ENCODE measurements at regions not wholly inside any gene's neighbourhood (a gene's known extent, or its start where the extent isn't known, plus 50 kb on each side); places are given as distances from the start of the nearest gene placed in this dataset.
"Not testable (repeated sequence)": the region's sequence is repeated elsewhere in the genome, so short reads cannot be mapped to it uniquely, and the experiment has no call there.

- not testable (repeated sequence) for H4K8ac ChIP-seq (ENCODE audit: low read depth, low read length); H3K4me1 ChIP-seq (ENCODE audit: control insufficient read depth in 2 of 2, insufficient read depth in 1 of 2, low read depth in 1 of 2, low read length in 2 of 2)
Observed at GRCh38 chr2:114018464-114018863, 128.6 kb downstream of the ACTR3 start.

GRCh38 chr2:114020668-114021067 lies 130.8 kb downstream of the ACTR3 start:
- Histone ChIP-seq H3K14ac (ENCODE audit: low read length) (no peak overlapping the region), H3K9ac (ENCODE audit: low read depth, low read length, poor library complexity) (no peak overlapping the region), H3K27ac (replicated peaks; ENCODE audit: low read length) (no peak overlapping the region), H3K4me1 (ENCODE audit: control insufficient read depth in 2 of 2, insufficient read depth in 1 of 2, low read depth in 1 of 2, low read length in 2 of 2) (no peaks in the 10 kb centered on the region), H3K18ac (ENCODE audit: low read length) (no peak overlapping the region), H3K4ac (ENCODE audit: low read length) (no peak overlapping the region), H2BK120ac (ENCODE audit: low read depth, low read length) (no peak overlapping the region), H4K8ac (ENCODE audit: low read depth, low read length) (no peak overlapping the region), H2AFZ (ENCODE audit: low read length) (no peak overlapping the region), H2BK5ac (ENCODE audit: low read length) (no peak overlapping the region), H2BK12ac (ENCODE audit: low read length) (no peak overlapping the region), H3K79me1 (ENCODE audit: low read depth, low read length) (no peaks in the 10 kb centered on the region), H2BK15ac (ENCODE audit: low read length) (no peak overlapping the region), H3K36me3 (replicated peaks in 1 of 2; ENCODE audit: control insufficient read depth in 2 of 2, insufficient read depth in 2 of 2, low read length in 2 of 2) (no peaks in the 10 kb centered on the region), H2AK5ac (ENCODE audit: low read depth, low read length) (no peak overlapping the region), H3K27me3 (ENCODE audit: control insufficient read depth in 3 of 3, insufficient read depth in 3 of 3, low read depth in 1 of 3, low read length in 3 of 3) (no peaks in the 10 kb centered on the region), H4K91ac (ENCODE audit: low read depth, low read length, poor library complexity) (no peak overlapping the region), H3K9me3 (replicated peaks in 1 of 2; ENCODE audit: control insufficient read depth in 2 of 2, insufficient read depth in 1 of 2, low read depth in 1 of 2, low read length in 2 of 2) (peaks cover 0 to 2% of the 10 kb centered on the region in 2 donors), H3K4me3 (ENCODE audit: low read length in 2 of 2) (no peak overlapping the region), H3K4me2 (ENCODE audit: insufficient read depth, low read length, poor library complexity, severe bottlenecking) (no peak overlapping the region), H3K23ac (ENCODE audit: low read depth, low read length, poor library complexity) (no peak overlapping the region)
- no CpG with 5 or more reads among the region's 2 CpGs for WGBS, 2 donors (ENCODE audit: extremely low coverage in 2 of 2, insufficient read length in 2 of 2, insufficient replicate concordance in 1 of 2)
- no peak for DNase-seq (ENCODE audit: low spot score)

More at GRCh38 chr2:114018464-114018863, 128.6 kb downstream of the ACTR3 start:
- H3K9me3 ChIP-seq (replicated peaks in 1 of 2; ENCODE audit: control insufficient read depth in 2 of 2, insufficient read depth in 1 of 2, low read depth in 1 of 2, low read length in 2 of 2); H3K79me1 ChIP-seq (ENCODE audit: low read depth, low read length); H3K27ac ChIP-seq (replicated peaks; ENCODE audit: low read length); H2BK120ac ChIP-seq (ENCODE audit: low read depth, low read length); H3K27me3 ChIP-seq (ENCODE audit: control insufficient read depth in 3 of 3, insufficient read depth in 3 of 3, low read depth in 1 of 3, low read length in 3 of 3); H2AFZ ChIP-seq (ENCODE audit: low read length); DNase-seq (ENCODE audit: low spot score); H2BK12ac ChIP-seq (ENCODE audit: low read length); H3K36me3 ChIP-seq (replicated peaks in 1 of 2; ENCODE audit: control insufficient read depth in 2 of 2, insufficient read depth in 2 of 2, low read length in 2 of 2); H3K23ac ChIP-seq (ENCODE audit: low read depth, low read length, poor library complexity); H2AK5ac ChIP-seq (ENCODE audit: low read depth, low read length); H4K91ac ChIP-seq (ENCODE audit: low read depth, low read length, poor library complexity); H3K4ac ChIP-seq (ENCODE audit: low read length); H3K4me3 ChIP-seq (ENCODE audit: low read length in 2 of 2); H2BK15ac ChIP-seq (ENCODE audit: low read length); H3K18ac ChIP-seq (ENCODE audit: low read length); H2BK5ac ChIP-seq (ENCODE audit: low read length); H3K14ac ChIP-seq (ENCODE audit: low read length); H3K4me2 ChIP-seq (ENCODE audit: insufficient read depth, low read length, poor library complexity, severe bottlenecking); H3K9ac ChIP-seq (ENCODE audit: low read depth, low read length, poor library complexity): not testable (repeated sequence)
- no CpG with 5 or more reads among the region's 7 CpGs for WGBS, 2 donors (ENCODE audit: extremely low coverage in 2 of 2, insufficient read length in 2 of 2, insufficient replicate concordance in 1 of 2)

- no peak overlapping the region for H3K14ac ChIP-seq (ENCODE audit: low read length)
- no peaks in the 10 kb centered on the region for H3K79me1 ChIP-seq (ENCODE audit: low read depth, low read length)
- no peaks in the 10 kb centered on the region for H3K27me3 ChIP-seq (ENCODE audit: control insufficient read depth in 3 of 3, insufficient read depth in 3 of 3, low read depth in 1 of 3, low read length in 3 of 3)
- no peak overlapping the region for H3K4me3 ChIP-seq (ENCODE audit: low read length in 2 of 2)
- H3K9me3 ChIP-seq (replicated peaks in 1 of 2; ENCODE audit: control insufficient read depth in 2 of 2, insufficient read depth in 1 of 2, low read depth in 1 of 2, low read length in 2 of 2) = peaks cover 0 to 2% of the 10 kb centered on the region in 2 donors
- H3K9ac ChIP-seq (ENCODE audit: low read depth, low read length, poor library complexity) = no peak overlapping the region
- no peak overlapping the region for H2BK15ac ChIP-seq (ENCODE audit: low read length)
- H3K27ac ChIP-seq (replicated peaks; ENCODE audit: low read length) = no peak overlapping the region
- no peak overlapping the region for H4K8ac ChIP-seq (ENCODE audit: low read depth, low read length)
- no peak overlapping the region for H3K23ac ChIP-seq (ENCODE audit: low read depth, low read length, poor library complexity)
- no peak overlapping the region for H3K4me2 ChIP-seq (ENCODE audit: insufficient read depth, low read length, poor library complexity, severe bottlenecking)
- H4K91ac ChIP-seq (ENCODE audit: low read depth, low read length, poor library complexity) = no peak overlapping the region
- no CpG with 5 or more reads among the region's 4 CpGs for WGBS, 2 donors (ENCODE audit: extremely low coverage in 2 of 2, insufficient read length in 2 of 2, insufficient replicate concordance in 1 of 2)
- no peak overlapping the region for H3K18ac ChIP-seq (ENCODE audit: low read length)
- no peak overlapping the region for H2BK12ac ChIP-seq (ENCODE audit: low read length)
- H2AK5ac ChIP-seq (ENCODE audit: low read depth, low read length) = no peak overlapping the region
- no peaks in the 10 kb centered on the region for H3K36me3 ChIP-seq (replicated peaks in 1 of 2; ENCODE audit: control insufficient read depth in 2 of 2, insufficient read depth in 2 of 2, low read length in 2 of 2)
- H2AFZ ChIP-seq (ENCODE audit: low read length) = no peak overlapping the region
- H2BK5ac ChIP-seq (ENCODE audit: low read length) = no peak overlapping the region
- H3K4ac ChIP-seq (ENCODE audit: low read length) = no peak overlapping the region
- no peaks in the 10 kb centered on the region for H3K4me1 ChIP-seq (ENCODE audit: control insufficient read depth in 2 of 2, insufficient read depth in 1 of 2, low read depth in 1 of 2, low read length in 2 of 2)
- DNase-seq (ENCODE audit: low spot score) = no peak
- H2BK120ac ChIP-seq (ENCODE audit: low read depth, low read length) = no peak overlapping the region
Observed at GRCh38 chr2:114022360-114023085, 132.6 kb downstream of the ACTR3 start.

GRCh38 chr2:114024326-114024725 lies 134.4 kb downstream of the ACTR3 start:
- H3K4me2 ChIP-seq (ENCODE audit: insufficient read depth, low read length, poor library complexity, severe bottlenecking) = no peak overlapping the region
- no peak overlapping the region for H2BK15ac ChIP-seq (ENCODE audit: low read length)
- no peak overlapping the region for H3K18ac ChIP-seq (ENCODE audit: low read length)
- no peak overlapping the region for H4K91ac ChIP-seq (ENCODE audit: low read depth, low read length, poor library complexity)
- no peak overlapping the region for H3K23ac ChIP-seq (ENCODE audit: low read depth, low read length, poor library complexity)
- no peak overlapping the region for H2BK5ac ChIP-seq (ENCODE audit: low read length)
- H3K9ac ChIP-seq (ENCODE audit: low read depth, low read length, poor library complexity) = no peak overlapping the region
- no peak for DNase-seq (ENCODE audit: low spot score)
- no peak overlapping the region for H2AFZ ChIP-seq (ENCODE audit: low read length)
- H3K36me3 ChIP-seq (replicated peaks in 1 of 2; ENCODE audit: control insufficient read depth in 2 of 2, insufficient read depth in 2 of 2, low read length in 2 of 2) = no peaks in the 10 kb centered on the region
- H4K8ac ChIP-seq (ENCODE audit: low read depth, low read length) = no peak overlapping the region
- H3K79me1 ChIP-seq (ENCODE audit: low read depth, low read length) = no peaks in the 10 kb centered on the region
- no CpG with 5 or more reads among the region's 6 CpGs for WGBS, 2 donors (ENCODE audit: extremely low coverage in 2 of 2, insufficient read length in 2 of 2, insufficient replicate concordance in 1 of 2)
- no peak overlapping the region for H3K4ac ChIP-seq (ENCODE audit: low read length)
- no peak overlapping the region for H2AK5ac ChIP-seq (ENCODE audit: low read depth, low read length)
- H2BK120ac ChIP-seq (ENCODE audit: low read depth, low read length) = no peak overlapping the region
- no peak overlapping the region for H3K14ac ChIP-seq (ENCODE audit: low read length)
- no peak overlapping the region for H3K27ac ChIP-seq (replicated peaks; ENCODE audit: low read length)
- H2BK12ac ChIP-seq (ENCODE audit: low read length) = no peak overlapping the region
- no peak overlapping the region for H3K4me3 ChIP-seq (ENCODE audit: low read length in 2 of 2)
- H3K27me3 ChIP-seq (ENCODE audit: control insufficient read depth in 3 of 3, insufficient read depth in 3 of 3, low read depth in 1 of 3, low read length in 3 of 3) = no peaks in the 10 kb centered on the region
- H3K4me1 ChIP-seq (ENCODE audit: control insufficient read depth in 2 of 2, insufficient read depth in 1 of 2, low read depth in 1 of 2, low read length in 2 of 2) = no peaks in the 10 kb centered on the region
- peaks cover 0 to 2% of the 10 kb centered on the region in 2 donors for H3K9me3 ChIP-seq (replicated peaks in 1 of 2; ENCODE audit: control insufficient read depth in 2 of 2, insufficient read depth in 1 of 2, low read depth in 1 of 2, low read length in 2 of 2)

Data from neuronal stem cell (in vitro differentiated cells).